WTC11 (cell line): ENCODE measurements at regions not wholly inside any gene's neighbourhood (a gene's known extent, or its start where the extent isn't known, plus 50 kb on each side); places are given as distances from the start of the nearest gene placed in this dataset.

Source experiments
- FOXP1 ChIP-seq: sonication (generic); formaldehyde crosslinking; IDR thresholded peaks from 2 replicates; pipeline ENCODE4 v1.8.0; 2022; ENCODE audit warnings: missing genetic modification reagents, mild to moderate bottlenecking, moderate library complexity, borderline replicate concordance
- TEAD4 ChIP-seq: sonication (generic); formaldehyde crosslinking; IDR thresholded peaks from 2 replicates; pipeline ENCODE4 v1.8.0; 2022; ENCODE audit warnings: mild to moderate bottlenecking, missing genetic modification reagents
- TF ChIP-seq, protein P1 (sequence below): sonication (generic); formaldehyde crosslinking; IDR thresholded peaks from 2 replicates; pipeline ENCODE4 v1.8.0; 2023; ENCODE audit warnings: missing genetic modification reagents
- TF ChIP-seq, protein P2 (sequence below): fragments of 200-600 bp; IDR thresholded peaks from 2 replicates; pipeline ENCODE4 v1.8.0; 2022; ENCODE audit warnings: antibody characterized with exemption
- TF ChIP-seq, protein P3 (sequence below): sonication (generic); formaldehyde crosslinking; IDR thresholded peaks from 2 replicates; pipeline ENCODE4 v1.8.0; 2023; ENCODE audit warnings: missing genetic modification reagents, mild to moderate bottlenecking, borderline replicate concordance

DNA sequence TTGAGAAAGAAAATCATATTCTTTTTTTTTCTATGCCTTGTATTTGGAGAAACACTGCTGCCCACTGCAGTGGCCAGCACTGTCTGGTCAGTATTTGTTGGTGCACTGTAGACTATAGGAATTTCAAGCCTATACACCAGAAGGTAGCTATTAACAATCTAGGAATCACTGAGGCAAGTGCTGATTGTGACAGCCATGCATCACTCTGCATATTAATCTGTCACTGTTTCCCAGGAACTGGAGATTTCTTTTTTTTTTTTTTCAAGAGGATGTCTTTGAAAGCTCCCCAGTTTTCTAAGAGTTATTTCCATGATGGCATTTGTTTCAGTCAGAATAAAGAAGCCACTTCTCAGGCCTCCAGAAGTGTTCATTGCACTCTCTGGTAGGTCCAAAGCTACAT lies 737.8 kb upstream of the PTBP2 start:
- TF ChIP-seq, protein P1, sequence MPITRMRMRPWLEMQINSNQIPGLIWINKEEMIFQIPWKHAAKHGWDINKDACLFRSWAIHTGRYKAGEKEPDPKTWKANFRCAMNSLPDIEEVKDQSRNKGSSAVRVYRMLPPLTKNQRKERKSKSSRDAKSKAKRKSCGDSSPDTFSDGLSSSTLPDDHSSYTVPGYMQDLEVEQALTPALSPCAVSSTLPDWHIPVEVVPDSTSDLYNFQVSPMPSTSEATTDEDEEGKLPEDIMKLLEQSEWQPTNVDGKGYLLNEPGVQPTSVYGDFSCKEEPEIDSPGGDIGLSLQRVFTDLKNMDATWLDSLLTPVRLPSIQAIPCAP (CRISPR knock-in tag), result no peak
- TF ChIP-seq, protein P2, sequence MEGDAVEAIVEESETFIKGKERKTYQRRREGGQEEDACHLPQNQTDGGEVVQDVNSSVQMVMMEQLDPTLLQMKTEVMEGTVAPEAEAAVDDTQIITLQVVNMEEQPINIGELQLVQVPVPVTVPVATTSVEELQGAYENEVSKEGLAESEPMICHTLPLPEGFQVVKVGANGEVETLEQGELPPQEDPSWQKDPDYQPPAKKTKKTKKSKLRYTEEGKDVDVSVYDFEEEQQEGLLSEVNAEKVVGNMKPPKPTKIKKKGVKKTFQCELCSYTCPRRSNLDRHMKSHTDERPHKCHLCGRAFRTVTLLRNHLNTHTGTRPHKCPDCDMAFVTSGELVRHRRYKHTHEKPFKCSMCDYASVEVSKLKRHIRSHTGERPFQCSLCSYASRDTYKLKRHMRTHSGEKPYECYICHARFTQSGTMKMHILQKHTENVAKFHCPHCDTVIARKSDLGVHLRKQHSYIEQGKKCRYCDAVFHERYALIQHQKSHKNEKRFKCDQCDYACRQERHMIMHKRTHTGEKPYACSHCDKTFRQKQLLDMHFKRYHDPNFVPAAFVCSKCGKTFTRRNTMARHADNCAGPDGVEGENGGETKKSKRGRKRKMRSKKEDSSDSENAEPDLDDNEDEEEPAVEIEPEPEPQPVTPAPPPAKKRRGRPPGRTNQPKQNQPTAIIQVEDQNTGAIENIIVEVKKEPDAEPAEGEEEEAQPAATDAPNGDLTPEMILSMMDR, result no peak
- TF ChIP-seq TEAD4 (CRISPR knock-in tag) (no peak), FOXP1 (CRISPR knock-in tag) (no peak)
- TF ChIP-seq, protein P3, sequence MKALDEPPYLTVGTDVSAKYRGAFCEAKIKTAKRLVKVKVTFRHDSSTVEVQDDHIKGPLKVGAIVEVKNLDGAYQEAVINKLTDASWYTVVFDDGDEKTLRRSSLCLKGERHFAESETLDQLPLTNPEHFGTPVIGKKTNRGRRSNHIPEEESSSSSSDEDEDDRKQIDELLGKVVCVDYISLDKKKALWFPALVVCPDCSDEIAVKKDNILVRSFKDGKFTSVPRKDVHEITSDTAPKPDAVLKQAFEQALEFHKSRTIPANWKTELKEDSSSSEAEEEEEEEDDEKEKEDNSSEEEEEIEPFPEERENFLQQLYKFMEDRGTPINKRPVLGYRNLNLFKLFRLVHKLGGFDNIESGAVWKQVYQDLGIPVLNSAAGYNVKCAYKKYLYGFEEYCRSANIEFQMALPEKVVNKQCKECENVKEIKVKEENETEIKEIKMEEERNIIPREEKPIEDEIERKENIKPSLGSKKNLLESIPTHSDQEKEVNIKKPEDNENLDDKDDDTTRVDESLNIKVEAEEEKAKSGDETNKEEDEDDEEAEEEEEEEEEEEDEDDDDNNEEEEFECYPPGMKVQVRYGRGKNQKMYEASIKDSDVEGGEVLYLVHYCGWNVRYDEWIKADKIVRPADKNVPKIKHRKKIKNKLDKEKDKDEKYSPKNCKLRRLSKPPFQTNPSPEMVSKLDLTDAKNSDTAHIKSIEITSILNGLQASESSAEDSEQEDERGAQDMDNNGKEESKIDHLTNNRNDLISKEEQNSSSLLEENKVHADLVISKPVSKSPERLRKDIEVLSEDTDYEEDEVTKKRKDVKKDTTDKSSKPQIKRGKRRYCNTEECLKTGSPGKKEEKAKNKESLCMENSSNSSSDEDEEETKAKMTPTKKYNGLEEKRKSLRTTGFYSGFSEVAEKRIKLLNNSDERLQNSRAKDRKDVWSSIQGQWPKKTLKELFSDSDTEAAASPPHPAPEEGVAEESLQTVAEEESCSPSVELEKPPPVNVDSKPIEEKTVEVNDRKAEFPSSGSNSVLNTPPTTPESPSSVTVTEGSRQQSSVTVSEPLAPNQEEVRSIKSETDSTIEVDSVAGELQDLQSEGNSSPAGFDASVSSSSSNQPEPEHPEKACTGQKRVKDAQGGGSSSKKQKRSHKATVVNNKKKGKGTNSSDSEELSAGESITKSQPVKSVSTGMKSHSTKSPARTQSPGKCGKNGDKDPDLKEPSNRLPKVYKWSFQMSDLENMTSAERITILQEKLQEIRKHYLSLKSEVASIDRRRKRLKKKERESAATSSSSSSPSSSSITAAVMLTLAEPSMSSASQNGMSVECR, result no peak
